Stimulated activated effector memory CD8-positive, alpha-beta T cell treated with anti-CD3 and anti-CD28 coated beads, Interleukin-12 subunit alpha, Interleukin-12 subunit beta, amount 100 ng/mL, for 72 hours (primary cell): ENCODE measurements at regions not wholly inside any gene's neighbourhood (a gene's known extent, or its start where the extent isn't known, plus 50 kb on each side); places are given as distances from the start of the nearest gene placed in this dataset.

Experiments used
- ATAC-seq: fragments of 150-1000 bp; cut with Tn5 transposase; 2 replicates; pipeline ENCODE4 v1.10.0; 2021
- DNase-seq, 2 donors: peaks; one replicate each; pipeline ENCODE4 v3.0.0; 2021 to 2022; ENCODE audit warnings: low spot score in 2 of 2
- H3K27ac Mint-ChIP-seq: one replicate; pipeline ENCODE4 v1.8.0; 2022; ENCODE audit warnings: mild to moderate bottlenecking, mixed read lengths
- H3K36me3 Mint-ChIP-seq: one replicate; pipeline ENCODE4 v1.8.0; 2022; ENCODE audit warnings: mild to moderate bottlenecking, mixed read lengths
- H3K4me1 Mint-ChIP-seq: one replicate; pipeline ENCODE4 v1.8.0; 2022; ENCODE audit warnings: mixed read lengths
- H3K4me3 Mint-ChIP-seq: one replicate; pipeline ENCODE4 v1.8.0; 2022; ENCODE audit warnings: mild to moderate bottlenecking, mixed read lengths
- H3K9me3 Mint-ChIP-seq: one replicate; pipeline ENCODE4 v1.8.0; 2022; ENCODE audit warnings: mixed read lengths

DNA sequence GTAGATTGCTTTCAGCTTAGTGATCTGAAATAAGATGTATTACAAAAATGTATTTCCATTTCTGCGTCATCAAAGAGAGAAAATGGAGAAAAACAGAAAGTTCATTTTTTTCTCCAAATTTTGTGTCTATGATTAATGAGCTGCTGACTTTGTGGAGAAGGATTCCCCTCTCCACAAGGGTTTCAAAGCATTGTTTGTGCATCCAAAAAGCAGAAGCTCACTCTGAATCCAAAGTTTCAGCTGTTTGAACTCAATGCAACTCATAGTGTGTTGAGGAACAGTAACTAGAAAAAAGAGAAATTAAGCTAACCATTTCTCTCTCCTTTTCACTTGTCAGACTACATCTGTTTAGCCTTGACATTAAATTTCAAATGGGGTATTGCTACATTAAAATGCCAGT is 62.9 kb upstream of the SLC7A11 start:
- Mint-ChIP-seq H3K36me3 (no peaks in the 10 kb centered on the region), H3K9me3 (peaks cover 12% of the 10 kb centered on the region), H3K4me1 (no peaks in the 10 kb centered on the region), H3K4me3 (no peak overlapping the region), H3K27ac (no peak overlapping the region)
- no peak for DNase-seq
- no peak for ATAC-seq

DNA sequence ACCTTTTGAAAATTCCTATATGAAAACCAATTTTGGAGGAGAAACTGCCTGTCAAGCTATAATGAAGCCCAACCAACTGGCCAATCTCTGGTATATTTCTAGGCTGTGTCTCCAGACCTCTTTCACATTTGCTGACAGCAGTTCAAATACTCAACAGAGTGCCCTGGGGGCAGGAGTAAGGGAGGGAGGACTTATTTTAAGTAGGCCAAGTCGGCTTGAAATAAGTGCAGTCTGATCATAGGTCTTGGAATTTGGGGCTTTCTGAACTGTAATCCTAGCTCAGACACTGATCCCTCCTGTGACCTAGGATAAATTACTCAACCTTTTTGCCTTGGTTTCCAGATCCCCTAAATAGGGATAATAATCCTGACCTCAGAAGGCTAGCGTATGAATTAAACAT is 59.4 kb upstream of the SLC7A11 start:
- no peaks in the 10 kb centered on the region for H3K36me3 Mint-ChIP-seq
- no peaks in the 10 kb centered on the region for H3K4me1 Mint-ChIP-seq
- H3K27ac Mint-ChIP-seq, result no peak overlapping the region
- no peak overlapping the region for H3K4me3 Mint-ChIP-seq
- DNase-seq (no peak), ATAC-seq (no peak)
- H3K9me3 Mint-ChIP-seq, result peaks cover 3% of the 10 kb centered on the region

DNA sequence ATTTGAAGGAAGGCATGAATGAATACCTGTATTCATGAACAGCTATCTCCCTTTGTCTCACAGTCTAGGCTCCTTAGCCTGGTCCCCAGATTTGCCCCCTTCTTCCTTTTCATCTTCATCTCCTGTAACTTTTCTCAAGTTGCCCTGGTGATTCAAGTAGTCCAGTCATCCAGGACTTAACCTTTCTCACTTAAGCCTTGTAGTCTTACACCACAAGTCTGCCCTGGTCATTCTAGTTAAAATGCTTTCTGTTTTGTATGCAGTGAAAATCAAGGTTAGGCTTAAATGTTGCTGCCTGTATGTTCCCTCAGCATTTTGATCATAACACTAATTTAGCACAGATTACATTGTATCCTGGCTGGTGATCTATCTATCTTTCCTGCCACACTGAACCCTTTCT is 58.5 kb upstream of the SLC7A11 start:
- DNase-seq, result no peak

DNA sequence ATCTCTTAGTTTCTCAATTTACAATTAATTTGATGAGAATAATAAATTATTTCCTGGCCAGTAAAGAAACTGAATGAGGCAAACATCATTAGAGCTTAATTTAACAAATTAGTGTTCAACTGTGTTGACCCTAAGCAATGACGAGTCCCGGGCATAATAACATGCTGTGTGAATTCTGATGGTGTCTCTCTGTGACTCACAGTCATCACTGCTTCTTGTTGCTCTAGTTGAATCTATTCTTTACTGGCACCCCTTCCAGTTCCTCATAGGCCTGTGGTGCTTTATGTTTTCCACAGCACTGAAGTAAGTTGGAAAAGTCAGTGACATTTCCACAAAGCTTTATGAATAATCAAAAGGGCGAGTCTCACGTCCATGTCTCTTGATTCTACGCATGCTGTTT is 57.7 kb upstream of the SLC7A11 start:
- no peaks in the 10 kb centered on the region for H3K36me3 Mint-ChIP-seq
- H3K27ac Mint-ChIP-seq, result no peak overlapping the region
- ATAC-seq, result no peak
- peaks cover 3% of the 10 kb centered on the region for H3K9me3 Mint-ChIP-seq
- no peak overlapping the region for H3K4me3 Mint-ChIP-seq
- no peak for DNase-seq
- no peaks in the 10 kb centered on the region for H3K4me1 Mint-ChIP-seq

More for the DNA sequence above, 58.5 kb upstream of the SLC7A11 start:
- H3K36me3 Mint-ChIP-seq, result no peaks in the 10 kb centered on the region
- no peak overlapping the region for H3K27ac Mint-ChIP-seq
- no peak overlapping the region for H3K4me3 Mint-ChIP-seq
- no peak for ATAC-seq
- no peaks in the 10 kb centered on the region for H3K4me1 Mint-ChIP-seq
- H3K9me3 Mint-ChIP-seq, result peaks cover 3% of the 10 kb centered on the region

DNA sequence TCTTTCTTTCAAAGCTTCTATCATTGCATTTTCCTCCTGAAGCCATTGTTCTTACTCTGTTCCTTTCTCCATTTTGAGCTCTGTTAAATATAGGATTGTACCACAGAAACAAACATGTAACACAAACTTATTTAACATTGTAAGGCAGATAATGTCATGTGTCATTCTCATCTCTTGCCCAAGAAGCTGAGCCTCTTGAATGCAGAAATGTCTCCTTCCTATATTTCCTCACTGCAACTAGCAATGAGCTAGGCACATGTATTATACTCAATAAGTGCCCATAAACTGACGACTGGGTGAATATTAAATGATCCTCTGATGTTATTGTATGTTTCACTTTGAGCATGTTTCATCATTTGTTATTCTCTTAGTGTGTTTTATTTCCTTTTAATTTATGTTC is 56.7 kb upstream of the SLC7A11 start:
- H3K27ac Mint-ChIP-seq, result no peak overlapping the region
- ATAC-seq (no peak), DNase-seq (no peak)
- peaks cover 3% of the 10 kb centered on the region for H3K9me3 Mint-ChIP-seq
- no peaks in the 10 kb centered on the region for H3K4me1 Mint-ChIP-seq
- H3K4me3 Mint-ChIP-seq, result no peak overlapping the region
- H3K36me3 Mint-ChIP-seq, result no peaks in the 10 kb centered on the region

DNA sequence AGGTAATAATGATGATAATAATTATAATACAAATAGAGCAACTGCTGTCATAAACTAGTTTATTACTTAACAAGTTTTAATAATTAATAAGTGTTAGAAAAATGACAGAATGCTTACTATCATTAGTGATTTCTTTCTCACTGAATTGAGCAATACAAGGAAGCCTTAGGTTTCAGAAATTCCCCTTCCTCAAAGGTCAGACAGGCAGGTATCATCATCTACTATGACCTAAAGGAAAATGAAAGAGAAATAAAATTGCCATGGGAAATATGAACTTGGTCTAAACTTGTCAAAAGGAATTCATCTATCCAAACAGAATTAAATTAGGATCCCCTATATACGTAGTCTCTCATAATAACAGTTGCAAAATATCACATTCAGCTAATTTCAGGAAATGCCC is 56.3 kb upstream of the SLC7A11 start:
- no peak overlapping the region for H3K4me3 Mint-ChIP-seq
- no peak for DNase-seq
- H3K27ac Mint-ChIP-seq, result no peak overlapping the region
- no peaks in the 10 kb centered on the region for H3K4me1 Mint-ChIP-seq
- H3K9me3 Mint-ChIP-seq, result peaks cover 3% of the 10 kb centered on the region
- no peak for ATAC-seq
- H3K36me3 Mint-ChIP-seq, result no peaks in the 10 kb centered on the region

DNA sequence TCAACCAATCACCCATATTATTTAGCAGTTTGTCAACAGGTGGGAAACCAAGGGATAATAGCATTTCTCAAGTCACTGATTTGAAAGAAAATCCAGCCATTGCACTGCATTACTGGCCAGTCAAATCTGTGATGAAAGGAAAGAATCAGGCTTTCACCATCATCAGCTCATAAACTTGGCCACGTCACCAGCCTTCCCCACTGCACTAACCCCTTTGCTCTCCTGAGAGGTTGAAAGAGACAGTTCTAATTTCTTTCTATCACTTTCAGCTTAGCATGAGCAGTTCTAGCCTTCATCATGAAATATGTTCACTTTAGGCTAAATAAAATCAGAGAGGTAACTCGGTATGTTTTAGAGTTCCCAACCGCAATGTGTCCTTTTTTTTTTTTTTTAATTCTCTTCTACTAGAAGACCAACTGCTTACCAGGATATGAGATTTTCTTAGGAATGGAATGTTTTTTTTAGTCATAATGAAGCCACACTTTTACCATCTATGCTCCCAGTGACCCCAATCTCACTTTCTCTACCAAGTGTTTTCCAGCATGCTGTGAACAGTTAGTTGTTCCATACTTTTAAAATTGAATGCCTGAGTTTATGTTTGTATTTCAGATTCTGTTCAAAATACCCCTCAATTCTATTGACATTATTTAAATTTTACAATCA is 55.7 kb upstream of the SLC7A11 start:
- Mint-ChIP-seq H3K4me3 (no peak overlapping the region), H3K4me1 (no peaks in the 10 kb centered on the region), H3K27ac (no peak overlapping the region), H3K9me3 (peaks cover 3% of the 10 kb centered on the region), H3K36me3 (no peaks in the 10 kb centered on the region)
- no peak for DNase-seq
- ATAC-seq, result no peak

DNA sequence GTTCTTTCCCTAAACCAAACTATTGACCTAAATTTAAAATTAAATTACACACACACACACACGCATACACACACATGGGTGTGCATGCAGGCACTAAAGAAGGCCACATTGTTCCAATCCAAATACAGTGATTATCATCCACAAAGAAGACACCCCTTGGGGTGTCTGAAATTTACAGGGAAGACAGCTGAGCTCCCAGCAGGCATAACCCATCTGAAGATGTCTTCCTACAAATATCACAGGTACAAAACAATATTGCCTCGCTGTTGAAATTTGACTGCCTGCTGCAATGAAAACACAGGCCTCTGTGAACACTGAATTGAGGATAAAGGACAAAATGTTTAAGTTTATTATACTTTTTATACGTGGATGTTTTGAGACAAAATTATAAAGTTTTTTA is 50.2 kb upstream of the SLC7A11 start:
- Mint-ChIP-seq H3K36me3 (no peaks in the 10 kb centered on the region), H3K9me3 (no peaks in the 10 kb centered on the region), H3K27ac (no peak overlapping the region), H3K4me3 (no peak overlapping the region), H3K4me1 (no peaks in the 10 kb centered on the region)
- ATAC-seq (no peak), DNase-seq (no peak)
